Heart right ventricle (tissue), 16 donors: ENCODE measurements at regions not wholly inside any gene's neighbourhood (a gene's known extent, or its start where the extent isn't known, plus 50 kb on each side); places are given as distances from the start of the nearest gene placed in this dataset.

Source experiments
- ATAC-seq, 8 donors: fragments of 200-7000 bp; cut with Tn5 transposase; one replicate each; pipeline ENCODE4 v1.9.1; 2020; ENCODE audit warnings: mild to moderate bottlenecking in 8 of 8, moderate library complexity in 8 of 8, moderate number of reproducible peaks in 1 of 8
- DNase-seq, 2 donors: peaks; one replicate each; pipeline ENCODE4 v3.0.0-alpha.2; 2020
- H3K27ac ChIP-seq, 10 donors: fragments of 200-600 bp; sonication (generic) in 2 of 10; one replicate each; pipeline versions ENCODE4 v1.5.0 to v1.8.0; 2020 to 2022; ENCODE audit warnings: mild to moderate bottlenecking in 3 of 10
- H3K27me3 ChIP-seq, 7 donors: fragments of 200-600 bp; one replicate each; pipeline ENCODE4 v1.8.0; 2021 to 2022; ENCODE audit warnings: mild to moderate bottlenecking in 2 of 7
- H3K36me3 ChIP-seq, 9 donors: fragments of 200-600 bp; sonication (generic) in 1 of 9; one replicate each; pipeline versions ENCODE4 v1.5.0 to v1.8.0; 2020 to 2022; ENCODE audit warnings: mild to moderate bottlenecking in 2 of 9
- H3K4me1 ChIP-seq, 9 donors: fragments of 200-600 bp; sonication (generic) in 1 of 9; one replicate each; pipeline versions ENCODE4 v1.5.0 to v1.8.0; 2020 to 2022; ENCODE audit warnings: mild to moderate bottlenecking in 4 of 9
- H3K4me3 ChIP-seq, 10 donors: fragments of 200-600 bp; sonication (generic) in 2 of 10; one replicate each; pipeline versions ENCODE4 v1.5.0 to v1.8.0; 2020 to 2022; ENCODE audit warnings: mild to moderate bottlenecking in 7 of 10, moderate library complexity in 2 of 10
- H3K9me3 ChIP-seq, 11 donors: fragments of 200-600 bp in 10 of 11; sonication (generic) in 2 of 11; one replicate each; pipeline versions ENCODE4 v1.5.0 to v1.8.0; 2013 to 2022; ENCODE audit warnings: mild to moderate bottlenecking in 2 of 11, control low read depth in 1 of 11, moderate library complexity in 1 of 11
- WGBS, 2 donors: extraction: QIAGEN DNeasy Blood & Tissue Kit; methylation state at CpG; one replicate each; pipeline ENCODE4 v1.1.7; 2013; ENCODE audit warnings: inconsistent platforms in 1 of 2; 5-methylcytosine and 5-hydroxymethylcytosine counted together
- intact Hi-C, 10 donors: fragments of 100-400 bp; cut with DNase I; formaldehyde crosslinking; loops; one replicate each; pipeline versions ENCODE4 v1.11.1 to v1.14.2; 2022
- TF ChIP-seq, protein P1 (sequence below), 9 donors: fragments of 200-600 bp; sonication (generic) in 2 of 9; IDR thresholded peaks; one replicate each; pipeline versions ENCODE4 v1.5.0 to v1.8.0; 2021 to 2022; ENCODE audit warnings: antibody characterized with exemption in 9 of 9, mild to moderate bottlenecking in 5 of 9, moderate library complexity in 1 of 9
- donor health status: Arrhythmogenic right ventricular cardiomyopathy.
- donor health status: ischemic (EF 13 %, LVEDD 7.1; RV severe dilation, severe dysfunction).
- donor health status: healthy with polysubstance abuse.
- donor health status: DM: no; HTN: yes; CAD: no.
- donor health status: DM: no; HTN: no; CAD: no.
- donor health status: ischemic (EF 25% LVEDD 6.9; RV normal size, moderate dysfunction).
- donor health status: ischemic (EF 25% LVEDD 5.7; RV mildly dilated, moderate dysfunction).
- donor health status: healthy.
- donor health status: DM: yes; HTN: yes; CAD: no.
- donor health status: Ischemic cardiomyopathy.
- donor health status: ischemic (EF 35%, LVEDD 5.7; RV mildly dilated, moderate dysfunction).
- donor health status: nonischemic (EF 11% LVEDD 7.7; RV severe dilation, severe dysfunction).
- donor health status: DM: yes; HTN: yes; CAD: no.
- donor health status: PGD.
- donor health status: ischemic (EF 29% LVEDD 5.4; RV normal size, mild dysfunction).
- donor health status: nonischemic (EF 23%, LVEDD 6.1; RV moderate dilation, normal function).

DNA sequence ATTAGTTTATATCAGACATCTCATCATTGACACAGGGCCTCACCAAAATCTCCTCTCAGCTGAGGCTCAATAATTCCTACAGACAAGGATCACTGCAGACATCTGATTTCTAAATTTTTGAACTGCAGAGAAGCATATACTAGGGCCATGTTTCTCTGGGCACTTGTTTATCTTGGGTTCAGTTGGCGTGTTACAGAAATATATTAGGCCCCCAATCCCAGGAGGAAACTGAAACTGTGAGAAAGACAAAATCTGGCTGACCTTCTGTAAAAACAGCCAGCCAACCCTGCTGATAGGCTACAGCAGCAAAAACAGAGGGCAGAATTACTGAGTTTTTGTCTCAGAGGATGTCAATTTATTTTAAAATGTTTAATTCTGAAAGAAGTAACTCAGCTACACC lies 634.6 kb downstream of the ETNK1 start:
- no peak overlapping the region for H3K27ac ChIP-seq
- peaks cover 0 to 8% (median 0%) of the 10 kb centered on the region in 9 donors for H3K4me1 ChIP-seq
- H3K4me3 ChIP-seq: no peak overlapping the region
- no peaks in the 10 kb centered on the region for H3K9me3 ChIP-seq
- ATAC-seq (peak in 3 of 8 donors; percentile 12 to 34 (median 33)), DNase-seq (no peak)
- H3K27me3 ChIP-seq: no peaks in the 10 kb centered on the region
- TF ChIP-seq, protein P1, sequence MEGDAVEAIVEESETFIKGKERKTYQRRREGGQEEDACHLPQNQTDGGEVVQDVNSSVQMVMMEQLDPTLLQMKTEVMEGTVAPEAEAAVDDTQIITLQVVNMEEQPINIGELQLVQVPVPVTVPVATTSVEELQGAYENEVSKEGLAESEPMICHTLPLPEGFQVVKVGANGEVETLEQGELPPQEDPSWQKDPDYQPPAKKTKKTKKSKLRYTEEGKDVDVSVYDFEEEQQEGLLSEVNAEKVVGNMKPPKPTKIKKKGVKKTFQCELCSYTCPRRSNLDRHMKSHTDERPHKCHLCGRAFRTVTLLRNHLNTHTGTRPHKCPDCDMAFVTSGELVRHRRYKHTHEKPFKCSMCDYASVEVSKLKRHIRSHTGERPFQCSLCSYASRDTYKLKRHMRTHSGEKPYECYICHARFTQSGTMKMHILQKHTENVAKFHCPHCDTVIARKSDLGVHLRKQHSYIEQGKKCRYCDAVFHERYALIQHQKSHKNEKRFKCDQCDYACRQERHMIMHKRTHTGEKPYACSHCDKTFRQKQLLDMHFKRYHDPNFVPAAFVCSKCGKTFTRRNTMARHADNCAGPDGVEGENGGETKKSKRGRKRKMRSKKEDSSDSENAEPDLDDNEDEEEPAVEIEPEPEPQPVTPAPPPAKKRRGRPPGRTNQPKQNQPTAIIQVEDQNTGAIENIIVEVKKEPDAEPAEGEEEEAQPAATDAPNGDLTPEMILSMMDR (IDR thresholded peaks at IDR 0.05): no peak
- intact Hi-C loops: no loop called here
- 42 to 49% methylated on average over 1 of the region's 1 CpG for WGBS, 2 donors
- no peaks in the 10 kb centered on the region for H3K36me3 ChIP-seq

DNA sequence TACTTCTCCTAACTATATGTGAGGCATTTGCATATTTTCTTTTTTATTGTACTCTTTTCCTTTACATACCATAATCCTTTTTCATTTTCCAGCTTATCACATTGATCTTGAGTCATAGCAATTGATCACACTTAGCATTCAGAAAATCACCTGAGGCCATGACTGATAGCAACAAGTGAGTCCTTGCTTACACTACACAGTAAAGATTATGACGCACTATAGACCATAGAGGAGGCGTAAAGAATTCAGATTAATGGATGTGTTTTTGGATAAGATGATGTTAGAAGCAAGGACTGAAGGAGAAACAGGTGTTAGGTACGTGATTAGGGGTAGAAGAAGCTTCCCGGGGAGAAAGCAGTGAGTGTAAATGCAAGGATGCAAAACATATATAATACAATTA lies 637.7 kb downstream of the ETNK1 start:
- no peak for DNase-seq
- no peaks in the 10 kb centered on the region for H3K27me3 ChIP-seq
- H3K4me1 ChIP-seq: peaks cover 0 to 8% (median 0%) of the 10 kb centered on the region in 9 donors
- H3K9me3 ChIP-seq: peaks cover 0 to 10% (median 0%) of the 10 kb centered on the region in 11 donors
- no peaks in the 10 kb centered on the region for H3K36me3 ChIP-seq
- 83 to 84% methylated on average over 4 of the region's 4 CpGs for WGBS, 2 donors
- H3K4me3 ChIP-seq: no peak overlapping the region
- intact Hi-C loops: no loop called here
- TF ChIP-seq, protein P1 (IDR thresholded peaks at IDR 0.05): no peak
- H3K27ac ChIP-seq: no peak overlapping the region
- no peak for ATAC-seq

DNA sequence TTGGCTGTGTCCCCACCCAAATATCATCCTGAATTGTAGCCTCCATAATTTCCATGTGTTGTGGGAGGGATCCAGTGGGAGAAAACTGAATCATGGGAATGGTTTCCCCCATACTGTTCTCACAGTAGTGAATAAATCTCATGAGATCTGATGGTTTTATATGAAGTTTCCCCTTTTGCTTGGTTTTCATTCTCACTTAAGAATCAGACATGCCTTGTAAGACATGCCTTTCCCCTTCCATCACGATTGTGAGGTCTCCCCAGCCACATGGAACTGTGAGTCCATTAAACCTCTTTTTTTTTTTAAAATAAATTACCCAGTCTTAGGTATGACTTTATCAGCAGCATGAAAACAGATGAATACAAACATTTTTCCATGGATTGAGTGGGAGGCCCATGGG lies 652.9 kb downstream of the ETNK1 start:
- TF ChIP-seq, protein P1 (IDR thresholded peaks at IDR 0.05): no peak
- no peak overlapping the region for H3K27ac ChIP-seq
- H3K36me3 ChIP-seq: no peaks in the 10 kb centered on the region
- WGBS, 2 donors: 58 to 66% methylated on average over 1 of the region's 1 CpG
- no peak for ATAC-seq
- intact Hi-C loops: no loop called here
- H3K4me3 ChIP-seq: no peak overlapping the region
- peaks cover 0 to 14% (median 0%) of the 10 kb centered on the region in 11 donors for H3K9me3 ChIP-seq
- no peaks in the 10 kb centered on the region for H3K27me3 ChIP-seq
- DNase-seq: no peak
- no peaks in the 10 kb centered on the region for H3K4me1 ChIP-seq

DNA sequence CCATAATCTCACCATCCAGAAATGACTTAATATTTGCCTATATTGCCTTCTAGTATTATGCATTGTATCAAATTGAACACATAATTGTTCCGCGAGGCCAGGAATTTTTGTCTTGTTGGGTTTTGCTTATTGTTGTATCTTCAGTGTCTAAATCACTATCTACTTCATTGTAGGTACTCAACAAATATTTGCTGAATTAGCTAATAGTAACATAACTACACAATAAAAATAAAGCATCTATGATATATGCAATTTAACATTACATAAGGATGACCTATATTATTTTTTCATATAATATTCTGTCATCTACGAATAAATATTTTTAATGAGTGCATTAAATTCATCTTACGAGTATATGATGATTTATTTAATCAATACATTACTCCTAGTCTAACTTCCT lies 656.3 kb downstream of the ETNK1 start:
- Histone ChIP-seq H3K9me3 (peaks cover 0 to 14% (median 4%) of the 10 kb centered on the region in 11 donors), H3K4me1 (no peaks in the 10 kb centered on the region), H3K27me3 (no peaks in the 10 kb centered on the region), H3K36me3 (no peaks in the 10 kb centered on the region), H3K27ac (no peak overlapping the region), H3K4me3 (no peak overlapping the region)
- intact Hi-C loops: no loop called here
- ATAC-seq (no peak), DNase-seq (no peak)
- WGBS, 2 donors: 89 to 92% methylated on average over 4 of the region's 4 CpGs
- TF ChIP-seq, protein P1 (IDR thresholded peaks at IDR 0.05): no peak
